ENCODE measurements at regions not wholly inside any gene's neighbourhood (a gene's known extent, or its start where the extent isn't known, plus 50 kb on each side); places are given as distances from the start of the nearest gene placed in this dataset.

DNA sequence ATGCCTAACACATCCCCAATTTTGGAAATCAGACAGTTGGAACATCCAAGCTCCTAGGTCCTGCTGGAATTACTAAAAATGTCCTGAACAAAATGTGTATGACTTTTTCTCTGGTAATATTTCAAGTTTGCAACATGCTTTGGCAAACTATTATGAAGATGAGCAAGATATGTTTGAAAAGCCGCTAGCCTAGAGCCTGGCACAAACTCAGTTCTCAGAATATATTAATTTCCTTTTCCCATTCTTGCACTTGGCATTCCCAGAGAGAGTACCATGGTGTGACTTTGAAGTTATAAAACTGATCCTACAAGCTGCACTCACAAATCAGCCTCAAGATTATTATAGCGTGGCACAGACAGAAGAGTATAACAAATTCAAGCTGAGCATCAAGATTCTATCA, 1031.1 kb downstream of the NTRK3 start:
- DNase-seq = no peak

DNA sequence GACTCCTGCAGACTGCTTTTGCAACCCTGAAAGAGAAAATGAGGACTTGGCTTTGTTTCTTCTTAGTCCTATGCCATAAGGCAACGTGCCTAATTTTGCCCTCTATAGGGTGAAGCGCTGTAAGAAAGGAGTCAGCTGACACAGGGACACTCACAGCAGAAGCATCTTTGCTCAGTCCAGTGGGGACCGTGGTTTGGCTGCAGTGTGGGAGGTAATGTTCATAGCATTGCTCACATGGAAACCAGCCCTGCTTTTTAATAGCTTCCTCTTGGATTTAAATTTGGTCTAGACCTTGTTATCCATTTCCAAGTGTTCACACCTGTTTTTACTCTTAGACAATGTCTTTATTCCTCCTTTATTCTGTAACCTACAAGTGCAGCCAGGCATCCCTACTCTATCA, 1032.1 kb downstream of the NTRK3 start:
- no peak for DNase-seq

DNA sequence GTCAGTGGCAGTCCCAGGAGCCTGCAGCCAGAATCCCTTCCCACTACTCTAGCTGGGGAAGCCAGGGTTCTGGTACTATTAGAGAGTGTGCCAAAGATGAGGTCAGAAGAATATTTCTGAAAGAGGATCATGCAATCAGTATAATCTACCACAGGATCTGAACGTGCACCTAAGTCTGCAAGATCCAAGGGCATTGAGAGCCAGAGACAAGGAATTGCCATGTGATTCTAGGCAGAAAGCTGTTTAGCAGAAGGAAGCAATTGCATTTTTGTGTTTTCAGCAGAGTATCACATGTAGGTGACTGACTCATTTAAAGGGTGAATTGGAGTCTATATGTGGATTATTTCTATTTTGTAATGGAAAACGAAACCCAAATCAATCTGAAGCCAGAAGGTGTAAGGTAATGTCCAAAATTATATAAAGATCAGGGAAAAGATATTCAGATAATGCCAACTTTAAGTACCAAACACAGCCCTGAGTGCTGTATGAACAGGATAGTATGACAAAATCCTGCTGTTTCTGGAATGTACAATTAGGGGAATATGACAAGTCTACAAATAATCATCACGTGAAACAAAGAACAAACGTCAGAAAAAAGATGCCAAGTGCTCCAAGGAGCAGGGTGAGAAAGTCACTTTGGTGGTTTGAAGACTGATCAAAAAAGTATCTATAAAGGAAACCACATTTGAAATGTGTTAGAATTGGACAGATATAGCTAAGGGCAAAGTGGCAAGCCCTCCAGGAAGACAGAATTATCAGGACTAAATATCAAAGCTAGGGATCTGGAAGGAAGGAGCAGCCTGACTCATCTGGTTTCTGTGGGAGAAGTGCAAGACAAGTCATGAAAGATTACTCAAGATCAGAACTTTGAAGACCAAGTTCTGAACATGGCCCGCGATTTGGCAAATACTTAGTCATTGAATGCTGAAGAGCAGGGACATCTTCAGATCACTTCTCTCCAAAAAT, 1036.6 kb downstream of the NTRK3 start:
- no peak for DNase-seq

DNA sequence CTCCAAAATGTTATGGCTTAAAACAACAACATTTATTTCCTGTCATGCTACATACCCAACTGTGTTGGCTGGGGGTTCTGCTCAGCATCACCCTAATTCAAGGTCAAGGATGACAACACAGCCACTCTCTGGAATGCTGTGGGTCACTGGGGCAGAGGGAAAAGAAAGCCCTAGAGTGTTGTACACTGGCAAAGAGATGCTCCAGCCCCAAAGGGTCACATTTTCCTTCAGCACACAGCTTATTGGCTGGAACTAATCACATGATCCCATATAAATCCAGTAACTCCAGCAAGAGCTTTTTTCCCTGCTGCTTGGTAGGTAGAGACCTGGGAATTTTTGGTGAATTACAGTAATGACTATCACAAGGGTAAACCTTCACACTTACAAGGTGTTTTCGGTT, 1041.4 kb downstream of the NTRK3 start:
- DNase-seq = no peak

DNA sequence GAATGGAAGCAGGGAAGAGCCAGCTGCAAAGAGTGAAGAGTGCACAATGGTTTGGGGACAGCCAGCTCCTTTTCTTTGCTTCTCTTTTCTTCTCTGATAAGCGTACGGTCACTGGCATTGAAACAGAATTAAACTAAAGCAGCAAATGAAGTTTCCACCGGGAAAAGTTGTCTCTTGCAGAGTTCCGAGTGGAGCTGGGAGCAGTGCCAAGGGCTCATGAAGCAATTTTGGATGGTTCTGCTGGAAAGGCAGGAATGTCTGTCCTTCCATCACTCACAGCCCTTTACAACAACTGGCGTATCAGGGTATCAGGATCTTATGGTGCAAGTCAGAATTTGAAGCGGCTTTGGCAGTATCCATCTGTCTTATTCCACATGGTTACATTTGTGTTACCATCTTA, 1042.9 kb downstream of the NTRK3 start:
- DNase-seq = no peak

DNA sequence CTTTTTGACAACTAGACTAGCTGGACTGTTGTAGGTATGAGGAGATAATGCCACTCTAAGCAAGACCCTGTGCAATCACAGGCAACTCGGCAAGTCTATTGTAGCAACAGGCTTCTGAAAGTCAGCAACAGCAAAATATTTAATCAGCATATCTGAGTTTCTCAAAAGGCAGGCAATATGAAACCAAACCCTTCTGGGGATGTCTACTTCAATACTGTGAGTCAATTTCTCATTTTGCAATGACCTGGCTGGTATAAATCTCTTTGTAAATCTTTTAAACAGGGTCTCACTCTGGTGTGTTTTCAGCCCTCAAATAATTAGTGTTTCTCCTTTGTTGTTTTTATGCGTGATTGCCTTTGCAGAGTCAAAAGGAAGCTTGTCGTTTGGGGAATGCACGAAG, 1044.5 kb downstream of the NTRK3 start:
- no peak for DNase-seq

DNA sequence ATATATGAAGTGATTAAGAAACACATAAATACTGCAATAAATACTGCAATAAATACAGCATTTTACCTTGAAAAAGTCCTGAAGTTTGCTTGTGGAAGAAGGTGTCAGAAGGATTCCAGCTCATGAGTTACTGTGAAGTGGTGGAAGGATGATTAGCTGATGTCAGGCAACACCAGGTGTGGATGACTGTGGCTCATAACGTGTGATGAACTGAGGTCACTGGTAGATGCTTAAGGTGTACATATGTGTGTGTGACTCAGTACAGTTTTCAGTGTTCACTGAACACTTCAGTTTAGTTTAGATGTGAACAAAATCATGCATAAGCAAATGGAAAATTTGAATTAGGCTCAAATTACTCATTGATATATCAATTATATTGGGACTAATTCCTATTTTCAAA, 1045.0 kb downstream of the NTRK3 start:
- DNase-seq = no peak

DNA sequence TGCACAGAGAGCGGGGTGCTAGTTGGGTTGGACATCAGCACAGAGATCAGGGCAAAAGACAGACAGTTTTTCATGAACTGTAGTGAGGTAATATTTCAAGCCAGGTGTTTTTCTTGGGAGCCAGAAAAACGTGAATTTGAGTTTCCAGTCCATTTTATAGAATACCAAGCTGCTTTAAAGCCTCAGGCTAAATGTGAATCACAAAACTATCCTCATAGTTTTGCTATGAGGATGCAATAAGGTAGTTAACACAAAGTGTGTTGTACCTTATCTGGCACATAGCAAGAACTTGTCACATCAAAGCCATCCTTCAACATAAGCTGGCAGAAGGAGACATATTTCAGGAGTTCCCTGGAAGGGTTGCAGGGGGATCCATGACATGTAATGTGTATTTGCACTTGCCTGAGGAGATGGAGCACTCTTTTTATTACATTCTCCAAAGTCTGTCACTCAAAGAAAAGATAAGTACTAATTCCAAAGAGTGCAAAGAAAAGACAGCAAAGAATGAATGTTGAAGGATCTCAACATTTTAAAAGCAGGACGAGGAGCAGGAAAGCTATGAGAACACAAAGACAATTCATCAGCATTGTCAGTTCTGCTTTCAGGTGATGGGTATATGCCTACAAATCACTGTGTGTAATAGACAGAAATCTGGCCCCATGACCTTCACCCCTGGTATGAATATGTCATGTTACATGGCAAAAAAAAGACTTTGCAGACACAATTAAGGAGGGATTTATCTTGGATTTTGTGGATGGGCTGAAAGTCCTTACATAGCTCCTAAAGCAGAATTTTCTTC, 1046.4 kb downstream of the NTRK3 start:
- no peak for DNase-seq

DNA sequence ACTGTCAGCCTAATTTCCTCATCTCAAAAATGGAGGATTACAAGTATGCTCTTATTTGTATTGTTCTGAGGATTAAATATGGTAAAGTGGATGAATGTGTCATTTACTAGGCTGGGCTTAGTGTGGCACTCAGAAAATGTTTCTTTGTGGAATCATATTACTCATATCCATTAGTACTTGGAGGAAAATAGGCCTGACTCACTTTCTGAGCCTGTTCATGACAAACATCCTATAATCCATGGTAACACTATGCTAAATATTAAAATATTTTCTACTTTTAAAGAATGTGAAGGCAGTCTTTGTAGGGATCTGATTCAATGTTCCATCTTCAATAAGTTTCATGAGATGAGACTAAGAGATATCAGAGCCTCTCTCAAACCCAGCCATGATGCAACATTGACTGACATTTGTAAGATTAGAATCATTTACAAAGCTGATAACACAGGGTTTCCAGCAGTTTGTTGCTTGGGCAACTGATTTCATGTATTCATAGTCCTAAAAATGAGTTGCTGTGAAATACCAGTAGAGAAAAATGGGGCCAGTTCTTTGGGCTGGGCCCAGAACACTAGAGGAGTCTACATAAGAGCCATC, 1048.5 kb downstream of the NTRK3 start:
- no peak for DNase-seq

DNA sequence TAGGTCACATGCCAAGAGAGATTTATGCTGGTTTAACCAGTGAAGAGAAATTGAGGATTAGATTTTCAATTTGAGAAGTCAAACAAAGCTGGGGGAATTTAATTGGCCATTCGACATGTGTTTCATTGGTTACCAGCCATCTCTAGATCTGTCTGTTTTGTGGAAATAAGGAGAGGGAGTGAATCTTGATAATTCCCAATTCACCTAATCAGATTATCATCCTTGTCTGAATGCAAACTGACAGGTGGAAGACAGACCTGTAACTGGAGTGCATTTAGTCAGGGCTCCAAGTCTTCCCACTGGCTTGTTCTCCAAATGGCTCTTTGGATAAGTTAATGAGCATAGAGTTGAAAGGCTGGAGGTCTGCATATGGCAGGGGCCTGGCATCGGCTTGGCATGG, 1049.3 kb downstream of the NTRK3 start:
- no peak for DNase-seq

DNA sequence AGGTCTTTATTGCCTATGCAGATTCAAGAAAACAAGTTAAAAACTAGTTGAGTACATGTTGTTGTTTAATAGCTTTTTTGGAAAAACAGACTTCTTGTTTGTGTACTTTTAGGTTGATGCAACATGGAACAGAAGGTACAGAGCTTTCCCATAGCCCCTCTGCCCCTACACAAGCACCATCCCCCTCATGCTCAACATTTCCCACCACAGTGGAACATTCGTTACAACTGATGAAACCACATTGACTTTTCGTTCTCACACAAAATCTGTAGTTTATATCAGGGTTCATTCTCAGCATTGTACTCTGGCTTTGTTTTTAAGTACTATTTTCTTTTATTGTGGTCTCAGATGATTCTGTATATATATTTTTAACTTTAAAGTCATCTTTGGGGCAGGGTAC, 1054.6 kb downstream of the NTRK3 start:
- DNase-seq = no peak

DNA sequence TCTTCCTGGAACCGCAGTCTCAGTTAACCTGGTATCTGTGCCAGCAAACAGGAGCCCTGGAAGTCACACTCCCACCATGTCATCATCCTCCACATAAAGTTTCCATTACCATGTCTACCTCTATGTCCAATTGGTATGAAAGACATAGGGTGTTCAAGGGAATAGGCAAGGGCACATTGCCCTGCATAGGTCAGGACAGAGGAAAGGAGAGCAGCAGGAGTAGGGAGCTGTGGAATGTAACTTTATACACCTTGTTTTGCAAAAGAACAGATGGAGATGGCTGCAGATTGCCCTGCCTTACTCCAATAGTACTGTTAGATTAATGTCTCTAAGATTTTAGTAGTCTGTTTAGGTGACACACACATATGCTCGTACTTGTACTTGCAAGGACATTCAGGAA, 1056.4 kb downstream of the NTRK3 start:
- no peak for DNase-seq

DNA sequence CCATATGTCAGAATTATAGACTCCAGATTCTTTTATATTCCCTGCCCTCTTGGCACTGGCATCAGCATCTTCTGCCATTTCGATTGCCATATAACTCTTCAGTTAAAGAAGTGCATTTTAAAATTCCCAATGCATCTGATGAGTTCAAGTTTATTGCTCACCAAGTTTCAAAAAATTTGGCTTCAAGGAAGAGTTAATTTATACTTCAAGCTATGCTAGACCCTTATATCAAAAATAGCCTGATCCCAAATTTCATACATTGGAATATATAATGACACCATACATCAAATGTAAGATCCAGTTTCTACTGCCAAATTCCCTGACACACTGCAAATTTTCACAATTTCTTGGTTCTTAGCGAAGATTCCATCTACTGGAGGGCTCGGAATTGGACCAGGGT, 1058.6 kb downstream of the NTRK3 start:
- DNase-seq = no peak

DNA sequence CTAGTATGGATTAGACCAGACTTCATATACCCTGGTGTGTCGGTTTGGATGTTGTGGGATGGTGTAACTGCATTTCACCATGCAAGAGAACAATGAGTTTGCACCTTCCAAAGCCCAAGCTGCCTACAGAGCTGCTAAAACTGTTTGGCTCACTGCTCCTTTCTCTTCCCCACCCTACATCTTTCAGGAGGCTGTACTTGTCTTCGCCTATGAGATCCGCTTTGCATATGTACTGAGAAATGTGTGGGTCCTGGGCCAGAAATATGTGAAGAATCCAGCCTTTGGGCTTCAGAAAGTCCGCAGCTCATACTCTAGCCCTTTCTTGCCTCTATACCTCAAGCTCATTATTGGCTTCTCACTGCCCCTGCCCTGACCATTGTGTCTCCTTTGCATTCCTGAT, 1060.0 kb downstream of the NTRK3 start:
- no peak for DNase-seq

DNA sequence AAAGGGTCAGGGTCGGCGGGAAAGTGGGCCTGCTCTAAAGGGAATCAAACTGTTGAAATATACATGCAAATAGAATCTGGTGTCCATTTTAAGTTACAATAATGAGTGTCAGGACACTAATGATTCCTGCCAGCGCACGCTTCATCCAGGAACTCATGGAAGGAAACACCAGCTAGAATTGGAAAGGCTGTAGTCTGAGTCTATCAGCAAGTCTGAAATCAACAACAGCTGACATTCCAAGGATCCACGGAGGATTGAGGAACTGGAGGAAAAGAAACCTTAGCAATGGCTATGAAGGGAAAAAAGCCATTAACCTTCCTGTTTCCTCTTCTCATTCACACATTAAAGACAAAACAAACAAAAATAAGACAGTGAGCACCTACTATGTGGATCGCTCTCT, 1063.1 kb downstream of the NTRK3 start:
- DNase-seq = no peak

DNA sequence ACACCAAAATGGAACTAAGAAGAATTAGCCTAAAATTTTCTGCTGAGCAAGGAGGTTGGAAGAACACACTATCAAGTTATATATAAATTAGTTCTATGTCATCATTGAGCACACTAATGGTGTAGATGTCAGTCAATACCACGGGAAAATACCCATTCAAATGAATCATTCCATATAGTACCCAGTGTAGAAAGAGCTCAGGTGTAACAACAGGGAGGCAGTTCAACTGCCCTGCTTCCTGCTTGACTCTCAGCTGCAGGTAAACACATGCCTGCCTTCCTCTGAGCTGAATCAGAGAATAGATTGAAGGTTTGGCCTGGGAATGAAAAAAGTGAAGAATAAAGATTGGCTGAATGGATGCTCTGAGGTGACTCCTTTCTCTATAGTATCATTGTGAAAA, 1088.0 kb downstream of the AGBL1 start:
- DNase-seq = no peak

DNA sequence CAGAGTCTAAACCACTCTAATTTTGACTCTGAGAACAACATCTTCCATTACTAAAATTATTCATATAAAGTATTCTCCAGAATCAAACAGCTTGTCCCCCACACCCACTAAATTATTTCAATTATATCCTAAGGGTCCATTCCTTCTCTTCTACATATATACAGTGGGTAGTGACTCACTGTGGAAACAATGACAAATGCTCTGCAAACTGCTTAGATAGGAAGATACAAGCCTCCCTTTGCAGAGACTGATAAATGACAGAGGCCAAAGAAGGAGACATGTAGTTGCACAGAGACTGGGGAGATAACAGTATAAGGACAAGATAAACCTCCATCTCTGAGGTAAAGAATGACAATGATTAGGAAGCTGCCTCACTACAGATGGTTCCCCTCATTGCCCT, 1087.4 kb downstream of the AGBL1 start:
- no peak for DNase-seq

DNA sequence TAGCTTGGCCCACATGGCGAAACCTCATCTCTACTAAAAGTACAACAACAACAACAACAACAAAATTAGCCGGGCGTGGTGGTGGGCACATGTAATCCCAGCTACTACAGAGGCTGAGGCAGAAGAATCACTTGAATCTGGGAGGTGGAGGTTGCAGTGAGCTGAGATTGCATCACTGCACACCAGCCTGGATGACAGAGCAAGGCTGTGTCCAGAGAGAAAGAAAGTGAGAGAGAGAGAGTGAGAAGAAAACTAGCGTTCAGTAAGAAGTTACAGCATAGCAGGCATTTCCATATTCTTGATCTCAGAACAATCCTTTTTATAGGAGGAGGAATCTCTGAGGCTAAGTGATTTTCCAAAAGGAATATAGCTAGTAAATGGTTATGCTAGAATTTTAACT, 1076.1 kb downstream of the AGBL1 start:
- DNase-seq = no peak

DNA sequence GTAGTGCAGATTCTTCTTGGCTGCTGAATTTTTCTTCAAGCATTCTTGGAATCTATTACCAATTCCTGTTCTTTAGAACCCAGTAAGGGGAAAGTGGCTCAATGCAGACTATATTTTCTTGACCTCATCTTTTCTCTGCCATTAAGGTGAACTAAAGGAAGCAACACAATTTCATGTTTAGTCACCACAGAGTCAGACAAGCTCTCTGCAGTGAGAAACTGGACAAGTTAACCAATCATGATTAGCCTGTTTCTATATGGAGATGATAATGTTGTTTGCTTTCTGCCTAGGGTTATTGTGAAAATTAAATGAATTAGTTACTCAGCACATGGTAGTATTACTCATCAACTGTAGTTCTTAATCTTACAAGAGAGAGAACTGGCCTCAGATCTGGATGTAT, 1075.1 kb downstream of the AGBL1 start:
- DNase-seq = no peak

DNA sequence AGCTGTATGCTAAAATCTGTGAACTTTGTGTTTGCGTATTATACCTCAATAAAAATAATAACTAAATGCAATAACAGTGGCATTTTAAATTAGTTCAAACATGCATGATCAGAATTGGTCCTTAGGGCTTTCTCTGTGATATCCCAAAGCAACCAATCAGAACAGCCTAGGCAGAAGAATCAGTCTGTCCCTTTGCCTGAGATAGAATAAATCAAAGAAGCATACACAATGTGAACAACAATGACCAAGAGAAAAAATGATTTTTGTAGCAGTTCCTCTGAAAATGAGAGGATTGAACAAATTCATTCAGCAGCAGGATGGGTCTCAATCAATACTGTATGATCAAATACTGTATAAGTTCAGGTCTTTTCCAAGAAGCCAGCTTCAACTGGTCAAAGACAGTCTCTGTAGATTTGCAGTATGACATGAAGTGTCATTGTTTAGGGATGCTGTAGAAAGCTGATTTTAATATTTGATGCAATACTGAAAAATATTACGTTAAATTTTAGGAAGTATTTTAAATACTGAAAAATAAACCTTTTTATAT, 1071.6 kb downstream of the AGBL1 start:
- no peak for DNase-seq

DNA sequence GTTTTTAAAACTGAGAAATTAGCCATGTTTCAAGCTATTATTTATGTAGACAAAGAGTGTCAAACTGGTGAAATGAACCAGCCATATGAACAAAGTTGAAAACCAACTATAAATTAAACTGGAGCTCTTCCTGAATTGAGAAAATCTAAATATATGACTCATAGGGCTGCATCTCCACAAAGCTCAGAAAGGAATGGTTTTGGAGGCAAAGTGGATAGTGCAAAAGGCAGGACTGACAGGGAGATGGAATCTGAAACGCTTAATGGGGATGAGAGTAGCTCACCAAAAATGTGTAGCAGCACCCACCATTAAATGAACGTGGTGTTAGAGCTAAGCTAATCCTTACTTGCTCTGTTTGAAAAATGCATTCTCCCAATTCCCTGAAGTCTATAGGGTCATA, 1066.0 kb downstream of the AGBL1 start:
- no peak for DNase-seq

DNA sequence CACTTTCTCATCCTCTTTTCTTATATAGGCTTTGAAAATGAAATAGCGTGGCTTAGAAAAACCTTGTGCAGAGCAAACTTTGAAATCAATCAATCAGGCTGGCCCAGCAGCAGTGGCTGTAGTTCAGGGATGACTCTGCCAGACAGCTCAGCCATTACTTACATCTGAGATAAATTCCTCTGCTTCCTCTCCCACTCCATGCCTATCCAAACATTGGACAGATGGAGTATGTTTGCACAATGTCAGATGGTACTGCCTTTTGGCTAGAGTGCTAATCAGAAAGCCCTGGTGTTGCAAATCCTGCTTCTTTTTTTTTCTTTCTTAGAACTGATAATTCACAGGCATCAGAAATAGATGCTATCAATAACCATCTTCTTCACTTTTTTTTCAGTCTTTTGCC, 1065.1 kb downstream of the AGBL1 start:
- no peak for DNase-seq

DNA sequence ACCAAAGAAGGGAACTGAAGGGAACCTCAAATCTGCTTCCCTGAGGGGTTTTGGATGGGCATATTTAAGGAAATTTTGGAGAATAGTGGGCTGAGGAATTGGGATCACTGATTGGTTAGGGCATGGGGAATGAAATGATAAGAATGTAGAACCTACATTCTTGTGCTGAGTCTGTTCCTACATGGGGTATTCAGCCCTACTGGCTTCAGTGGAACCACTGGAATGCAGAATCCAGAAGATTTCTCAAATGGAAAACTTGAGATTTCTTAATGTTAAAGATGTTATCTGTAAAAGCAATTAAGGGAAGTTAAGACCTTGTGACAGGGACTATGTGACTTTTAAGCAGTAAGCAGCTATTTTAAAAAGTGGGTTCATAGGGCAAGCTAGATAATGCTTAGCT, 1062.4 kb downstream of the AGBL1 start:
- DNase-seq = no peak

DNA sequence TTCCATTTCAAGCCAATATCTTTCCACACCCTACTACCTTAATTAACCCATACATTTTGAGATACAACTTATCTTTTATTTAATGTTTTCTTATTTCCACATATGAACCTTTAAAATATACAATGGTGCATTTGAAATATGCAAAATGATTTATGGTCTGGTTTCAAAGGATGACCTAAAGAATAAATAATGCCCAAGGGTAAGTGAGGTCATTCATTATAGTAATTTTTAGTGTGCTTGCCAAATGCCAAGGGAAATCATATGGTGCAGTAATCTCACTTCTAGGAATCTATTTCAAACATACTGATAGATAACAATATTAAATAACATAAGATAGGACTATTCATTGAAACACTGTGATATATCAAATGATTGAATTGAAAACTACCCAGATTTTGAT, 1055.4 kb downstream of the AGBL1 start:
- no peak for DNase-seq

Measured in stimulated activated CD4-positive, alpha-beta T cell treated with anti-CD3 and anti-CD28 coated beads, Interleukin-12 subunit alpha, Interleukin-12 subunit beta, amount 100 ng/mL, for 4 hours (primary cell).